ENCODE measurements at regions not wholly inside any gene's neighbourhood (a gene's known extent, or its start where the extent isn't known, plus 50 kb on each side); places are given as distances from the start of the nearest gene placed in this dataset.
"Not testable (repeated sequence)": the region's sequence is repeated elsewhere in the genome, so short reads cannot be mapped to it uniquely, and the experiment has no call there.

DNA sequence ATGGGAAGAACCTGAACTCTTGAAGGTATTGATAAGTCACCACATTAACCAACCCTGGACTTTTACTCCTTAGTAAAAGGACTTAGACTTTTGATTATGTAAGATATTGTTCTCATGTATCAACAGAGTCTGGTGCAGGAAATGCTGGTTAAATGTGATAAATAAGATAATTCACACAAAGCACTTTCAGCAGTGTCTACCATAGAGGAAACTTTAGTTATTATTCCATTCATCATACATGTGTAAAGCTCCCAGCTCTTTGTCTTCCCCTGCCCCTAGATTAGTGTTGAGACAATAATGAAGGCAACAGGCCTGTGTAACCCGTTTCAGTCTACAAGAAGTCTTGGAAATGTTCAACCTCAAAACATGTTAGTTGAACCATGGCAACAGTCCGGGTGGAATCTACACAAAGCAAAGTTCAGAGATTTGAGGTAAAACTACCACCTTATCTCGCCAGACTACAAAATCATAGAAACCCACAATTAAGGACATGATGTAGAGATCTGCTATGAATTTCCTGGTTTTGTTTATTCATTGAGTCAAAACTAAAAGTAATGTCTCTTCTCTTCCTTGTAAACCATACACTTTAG lies 109.9 kb upstream of the ADO start:
- no peak overlapping the region for H3K4me3 ChIP-seq (replicated peaks in 1 of 2; ENCODE audit: low read depth in 2 of 2, low read length in 2 of 2)
- no peak for DNase-seq (ENCODE audit: low read depth in 2 of 2)
- TF ChIP-seq, protein P1, sequence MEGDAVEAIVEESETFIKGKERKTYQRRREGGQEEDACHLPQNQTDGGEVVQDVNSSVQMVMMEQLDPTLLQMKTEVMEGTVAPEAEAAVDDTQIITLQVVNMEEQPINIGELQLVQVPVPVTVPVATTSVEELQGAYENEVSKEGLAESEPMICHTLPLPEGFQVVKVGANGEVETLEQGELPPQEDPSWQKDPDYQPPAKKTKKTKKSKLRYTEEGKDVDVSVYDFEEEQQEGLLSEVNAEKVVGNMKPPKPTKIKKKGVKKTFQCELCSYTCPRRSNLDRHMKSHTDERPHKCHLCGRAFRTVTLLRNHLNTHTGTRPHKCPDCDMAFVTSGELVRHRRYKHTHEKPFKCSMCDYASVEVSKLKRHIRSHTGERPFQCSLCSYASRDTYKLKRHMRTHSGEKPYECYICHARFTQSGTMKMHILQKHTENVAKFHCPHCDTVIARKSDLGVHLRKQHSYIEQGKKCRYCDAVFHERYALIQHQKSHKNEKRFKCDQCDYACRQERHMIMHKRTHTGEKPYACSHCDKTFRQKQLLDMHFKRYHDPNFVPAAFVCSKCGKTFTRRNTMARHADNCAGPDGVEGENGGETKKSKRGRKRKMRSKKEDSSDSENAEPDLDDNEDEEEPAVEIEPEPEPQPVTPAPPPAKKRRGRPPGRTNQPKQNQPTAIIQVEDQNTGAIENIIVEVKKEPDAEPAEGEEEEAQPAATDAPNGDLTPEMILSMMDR (IDR thresholded peaks at IDR 0.05; ENCODE audit: low read depth, low read length), result no peak

DNA sequence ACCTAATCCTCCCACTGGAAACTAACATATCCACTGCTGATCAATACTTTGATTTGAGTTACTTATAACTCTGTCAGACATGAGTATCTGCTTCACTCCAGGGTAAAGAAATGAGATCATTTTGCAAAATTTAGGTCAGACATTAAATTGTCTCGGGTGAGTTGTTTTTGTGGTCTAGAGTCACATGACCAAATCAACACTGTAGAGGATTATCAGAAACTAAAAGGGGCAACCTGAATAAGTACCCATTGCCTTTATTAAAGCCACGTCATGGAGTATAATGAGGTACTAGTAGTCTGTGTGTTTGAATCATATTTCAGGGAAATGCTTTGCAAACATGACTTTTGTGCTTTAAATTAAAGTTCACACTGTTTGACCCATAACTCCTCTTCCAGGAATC lies 107.7 kb upstream of the ADO start:
- no peak overlapping the region for H3K4me3 ChIP-seq (replicated peaks in 1 of 2; ENCODE audit: low read depth in 2 of 2, low read length in 2 of 2)
- no peak for DNase-seq (ENCODE audit: low read depth in 2 of 2)
- TF ChIP-seq, protein P1 (IDR thresholded peaks at IDR 0.05; ENCODE audit: low read depth, low read length), result no peak

DNA sequence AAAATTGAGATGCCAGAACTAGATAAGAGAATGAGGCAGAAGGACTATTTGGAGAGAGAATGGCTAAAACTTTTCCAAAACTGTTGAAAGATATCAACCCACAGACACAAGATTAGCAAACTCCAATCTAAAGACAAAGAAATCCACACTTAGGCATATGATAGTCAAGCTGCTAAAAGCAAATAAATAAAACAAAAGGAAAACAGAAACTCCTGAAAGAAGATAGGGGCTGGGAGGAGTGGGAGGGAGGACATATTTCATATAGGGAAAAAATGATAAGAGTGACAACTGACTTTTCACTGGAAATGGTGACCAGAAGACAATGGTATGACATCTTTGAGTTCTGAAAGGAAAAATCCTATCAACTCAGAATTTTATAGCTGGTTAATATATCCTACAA lies 105.4 kb upstream of the ADO start:
- TF ChIP-seq, protein P1 (IDR thresholded peaks at IDR 0.05; ENCODE audit: low read depth, low read length), result no peak
- no peak overlapping the region for H3K4me3 ChIP-seq (replicated peaks in 1 of 2; ENCODE audit: low read depth in 2 of 2, low read length in 2 of 2)
- no peak for DNase-seq (ENCODE audit: low read depth in 2 of 2)

DNA sequence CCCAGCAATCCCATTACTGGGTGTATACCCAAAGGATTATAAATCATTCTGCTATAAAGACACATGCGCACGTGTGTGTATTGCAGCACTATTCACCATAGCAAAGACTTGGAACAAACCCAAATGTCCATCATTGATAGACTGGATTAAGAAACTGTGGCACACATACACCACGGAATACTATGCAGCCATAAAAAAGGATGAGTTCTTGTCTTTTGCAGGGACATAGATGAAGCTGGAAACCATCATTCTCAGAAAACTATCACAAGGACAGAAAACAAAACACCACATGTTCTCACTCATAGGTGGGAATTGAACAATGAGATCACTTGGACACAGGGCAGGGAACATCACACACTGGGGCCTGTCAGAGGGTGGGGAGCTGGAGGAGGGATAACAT lies 100.4 kb upstream of the ADO start:
- not testable (repeated sequence) for DNase-seq (ENCODE audit: low read depth in 2 of 2)

DNA sequence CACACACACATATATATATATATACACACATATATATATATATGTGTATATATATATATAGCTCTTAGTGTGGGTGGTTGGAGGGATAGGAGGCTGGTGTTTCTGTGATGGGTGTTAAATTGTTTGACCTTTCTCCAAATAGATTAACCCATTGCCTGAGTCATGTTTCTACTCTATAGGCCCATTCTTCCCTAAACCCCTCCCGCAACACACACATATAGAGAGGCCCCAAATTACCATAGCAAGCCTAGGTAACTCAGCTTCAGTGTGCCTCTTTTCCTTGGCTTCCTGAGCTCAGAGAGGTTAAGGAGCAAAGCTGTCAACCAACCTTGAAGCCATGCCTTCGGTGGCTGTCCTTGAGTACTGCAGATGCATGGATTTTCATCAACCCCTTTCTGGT lies 98.7 kb upstream of the ADO start:
- no peak for DNase-seq (ENCODE audit: low read depth in 2 of 2)
- TF ChIP-seq, protein P1 (IDR thresholded peaks at IDR 0.05; ENCODE audit: low read depth, low read length), result no peak
- no peak overlapping the region for H3K4me3 ChIP-seq (replicated peaks in 1 of 2; ENCODE audit: low read depth in 2 of 2, low read length in 2 of 2)

More for the DNA sequence above, 100.4 kb upstream of the ADO start:
- not testable (repeated sequence) for H3K4me3 ChIP-seq (replicated peaks in 1 of 2; ENCODE audit: low read depth in 2 of 2, low read length in 2 of 2)

DNA sequence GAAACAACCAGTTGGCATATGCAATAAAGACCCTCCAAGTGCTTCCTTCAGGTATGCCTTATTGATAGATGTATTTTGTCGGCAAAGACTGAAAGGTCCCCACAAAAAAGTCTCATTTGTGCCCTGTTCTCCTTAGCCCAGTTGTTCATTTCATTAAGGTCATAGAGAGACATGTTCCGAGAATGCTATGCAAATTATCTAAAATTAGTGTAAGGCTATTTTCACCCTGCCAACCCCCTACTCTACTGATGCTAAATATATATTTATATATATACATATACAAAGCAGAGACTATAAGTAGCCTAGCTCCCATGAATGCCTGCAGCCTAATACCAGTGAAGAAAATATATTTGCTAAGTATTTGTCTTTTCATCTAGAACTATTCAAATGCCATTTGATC lies 96.7 kb upstream of the ADO start:
- no peak for DNase-seq (ENCODE audit: low read depth in 2 of 2)
- TF ChIP-seq, protein P1 (IDR thresholded peaks at IDR 0.05; ENCODE audit: low read depth, low read length), result no peak
- no peak overlapping the region for H3K4me3 ChIP-seq (replicated peaks in 1 of 2; ENCODE audit: low read depth in 2 of 2, low read length in 2 of 2)

DNA sequence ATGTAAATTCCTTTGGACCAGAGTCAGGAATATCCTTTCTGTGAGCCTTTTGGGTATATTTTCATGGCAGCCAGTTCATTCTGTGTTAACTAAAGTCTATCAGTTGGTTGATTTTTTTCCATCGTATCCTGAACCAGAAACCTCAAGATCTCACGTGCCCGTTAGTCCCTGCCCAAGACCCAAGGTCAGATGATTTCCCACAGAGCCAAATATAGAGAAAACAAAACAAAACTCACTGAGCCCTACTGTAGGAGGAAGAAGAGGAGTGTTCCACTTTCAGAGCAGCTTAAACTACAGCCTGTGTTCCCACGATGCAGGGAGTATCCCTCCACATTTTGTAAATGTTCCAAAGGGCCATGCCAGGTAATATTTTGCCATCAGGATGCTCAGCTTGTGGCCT lies 96.0 kb upstream of the ADO start:
- TF ChIP-seq, protein P1 (IDR thresholded peaks at IDR 0.05; ENCODE audit: low read depth, low read length), result no peak
- no peak for DNase-seq (ENCODE audit: low read depth in 2 of 2)
- H3K4me3 ChIP-seq (replicated peaks in 1 of 2; ENCODE audit: low read depth in 2 of 2, low read length in 2 of 2), result no peak overlapping the region
